Activated T-helper 1 cell treated with Interleukin-2 at 50 U/mL for 16 hours (primary cell): ENCODE measurements at regions not wholly inside any gene's neighbourhood (a gene's known extent, or its start where the extent isn't known, plus 50 kb on each side); places are given as distances from the start of the nearest gene placed in this dataset.

Experiments used
- DNase-seq: peaks from one replicate; pipeline ENCODE4 v3.0.0-alpha.2; 2020; ENCODE audit warnings: low read depth

- no peak for DNase-seq
Measured at GRCh38 chr1:2865571-2866421, 64.3 kb upstream of the TTC34 start.

DNA sequence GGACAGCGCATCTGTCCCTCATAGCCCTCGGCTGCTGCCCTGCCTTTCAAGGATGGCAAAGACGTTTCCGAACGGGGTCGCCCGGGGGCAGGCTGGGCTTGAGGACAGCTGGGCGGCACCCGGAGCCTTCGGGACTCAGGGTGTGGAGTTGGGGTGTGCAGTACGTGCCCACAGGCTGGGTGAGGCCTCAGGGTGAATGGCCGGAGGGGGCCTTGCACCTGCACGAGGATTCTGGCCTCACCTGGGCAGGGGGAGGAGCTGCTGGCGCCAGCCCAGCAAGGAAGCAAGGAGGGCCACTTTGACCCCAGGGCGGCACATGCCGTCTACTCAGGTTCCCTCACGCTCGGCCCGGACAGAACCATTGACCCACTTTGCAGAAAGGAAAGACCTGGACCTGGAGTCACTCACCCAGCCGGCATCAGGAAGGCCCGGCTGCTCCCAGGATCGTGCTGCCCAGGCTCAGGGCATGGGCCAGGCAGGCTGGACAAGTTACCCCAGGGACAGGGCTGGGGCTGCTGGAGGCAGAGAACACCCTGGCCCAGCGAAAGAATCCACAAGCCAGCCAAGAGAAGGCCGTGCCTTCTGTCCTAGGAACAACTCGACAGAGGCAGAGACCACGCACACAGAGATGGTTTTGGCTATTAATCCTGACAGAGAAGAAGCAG, 65.1 kb upstream of the TTC34 start:
- no peak for DNase-seq

DNA sequence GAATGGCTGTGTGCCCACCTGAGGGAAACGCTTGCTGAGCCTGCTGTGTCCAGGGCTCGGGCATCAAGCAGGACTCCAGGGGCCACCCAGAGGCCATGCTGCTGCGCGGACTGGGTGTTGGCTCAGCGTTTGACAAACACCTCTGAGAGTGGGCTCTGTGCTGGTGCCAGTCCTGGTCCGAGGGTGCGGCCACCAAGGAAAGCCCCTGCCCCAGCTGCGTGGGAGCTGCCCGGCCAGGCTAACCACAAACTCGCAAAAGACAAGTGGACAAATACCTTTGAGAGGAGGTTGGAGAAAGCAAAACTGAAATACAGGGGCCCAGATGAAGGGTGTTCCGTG, 65.6 kb upstream of the TTC34 start:
- DNase-seq: no peak

GRCh38 chr1:2867861-2868260, 66.4 kb upstream of the TTC34 start:
- no peak for DNase-seq

DNA sequence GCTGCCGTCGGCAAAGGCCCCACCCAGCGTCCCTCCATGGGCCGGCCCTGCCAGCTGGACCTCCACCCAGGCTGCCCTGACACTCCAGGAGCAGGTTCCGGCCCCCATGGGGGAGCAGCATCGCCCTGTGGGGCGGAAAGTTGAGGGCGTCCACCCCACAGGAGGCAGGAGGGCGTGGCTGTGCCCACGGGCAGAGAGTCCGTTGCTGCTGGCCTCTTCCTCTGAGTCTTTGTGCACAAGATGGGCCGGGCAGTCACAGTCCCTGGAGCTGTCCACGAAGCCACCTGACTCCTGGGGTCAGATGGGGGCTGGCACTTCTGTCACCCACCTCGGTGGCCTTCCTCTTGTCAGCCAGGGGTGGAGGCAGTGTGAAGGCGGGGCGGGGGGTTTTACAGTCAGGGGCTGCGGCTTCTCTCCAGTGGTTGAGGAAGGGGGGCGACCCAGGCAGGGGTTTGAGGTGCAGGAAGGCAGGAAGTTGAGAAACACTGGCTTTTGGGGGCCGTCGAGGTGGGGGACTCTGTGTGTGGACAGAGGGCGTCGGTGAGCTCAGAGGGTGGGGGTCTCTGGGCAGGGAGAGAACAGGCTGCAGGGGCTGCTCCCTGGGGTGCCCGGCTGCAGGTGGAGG, 67.2 kb upstream of the TTC34 start:
- DNase-seq: no peak

DNA sequence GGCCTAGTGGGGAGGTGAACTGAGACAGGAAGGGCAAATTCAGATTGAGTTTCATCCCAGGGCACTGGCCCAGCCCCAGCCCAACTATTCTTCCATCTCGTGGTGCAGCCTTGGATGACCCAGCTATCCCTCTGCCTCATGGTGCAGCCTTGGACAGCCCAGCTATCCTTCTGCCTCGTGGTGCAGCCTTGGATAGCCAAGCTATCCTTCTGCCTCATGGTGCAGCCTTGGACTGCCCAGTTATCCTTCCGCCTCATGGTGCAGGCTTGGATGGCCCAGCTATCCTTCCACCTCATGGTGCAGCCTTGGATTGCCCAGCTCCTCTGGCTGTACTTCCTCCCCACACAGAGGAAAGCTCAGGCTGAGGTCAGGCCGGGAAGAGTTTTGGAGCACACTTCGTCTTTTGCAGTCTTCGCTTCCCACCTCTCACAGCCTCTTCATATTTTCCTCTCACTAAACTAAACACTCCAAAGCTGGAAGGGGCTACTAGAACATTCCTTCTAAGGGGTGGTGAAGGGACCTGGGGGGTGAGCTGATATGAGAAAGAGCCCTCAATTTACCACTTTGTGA, 69.8 kb upstream of the TTC34 start:
- no peak for DNase-seq

- DNase-seq: no peak
Measured at GRCh38 chr1:2874207-2874606, 72.7 kb upstream of the TTC34 start.

DNA sequence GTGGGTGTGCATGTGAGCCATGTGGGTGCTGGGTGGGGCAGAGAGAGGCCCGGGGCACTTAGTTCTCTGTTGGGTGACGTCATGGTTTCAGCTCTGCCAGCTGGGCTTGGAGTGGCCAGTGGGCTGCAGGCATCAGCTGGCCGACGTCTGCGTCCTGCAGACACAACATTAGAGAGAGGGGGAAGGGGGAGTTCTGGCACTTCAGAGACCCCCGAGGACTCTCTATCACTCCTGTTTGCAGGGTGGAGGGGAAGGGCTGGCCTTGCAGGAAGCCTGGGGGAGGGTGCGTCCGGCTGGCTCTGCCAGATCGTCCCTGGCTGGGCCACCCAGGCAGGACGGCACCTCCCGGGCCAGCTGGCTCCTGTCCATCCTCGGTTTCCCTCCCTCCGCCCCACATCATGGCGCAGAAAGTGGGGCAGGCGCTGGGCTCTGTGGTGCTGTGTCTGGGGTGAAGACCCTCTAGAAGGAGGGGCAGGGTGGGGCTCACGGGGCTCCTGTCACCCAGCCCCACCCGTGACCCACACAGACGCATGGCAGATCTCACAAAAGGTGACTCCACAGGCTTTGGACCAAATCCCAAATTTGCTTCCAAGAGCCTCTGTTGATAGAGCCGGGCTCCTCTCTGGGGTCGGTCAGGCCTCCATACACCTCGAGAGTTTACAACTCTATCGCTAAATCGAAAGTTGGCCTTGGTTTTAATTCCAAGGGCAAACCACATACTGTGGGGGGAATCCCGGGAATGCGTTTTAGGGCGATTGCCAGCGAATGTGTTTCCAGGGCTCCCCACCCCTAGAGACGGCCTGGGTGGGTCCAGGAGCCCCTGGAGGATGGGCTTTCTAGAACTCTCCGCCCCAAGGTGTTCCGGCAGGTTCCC, 73.4 kb upstream of the TTC34 start:
- no peak for DNase-seq

GRCh38 chr1:2875707-2876561, 74.4 kb upstream of the TTC34 start:
- DNase-seq: no peak

DNA sequence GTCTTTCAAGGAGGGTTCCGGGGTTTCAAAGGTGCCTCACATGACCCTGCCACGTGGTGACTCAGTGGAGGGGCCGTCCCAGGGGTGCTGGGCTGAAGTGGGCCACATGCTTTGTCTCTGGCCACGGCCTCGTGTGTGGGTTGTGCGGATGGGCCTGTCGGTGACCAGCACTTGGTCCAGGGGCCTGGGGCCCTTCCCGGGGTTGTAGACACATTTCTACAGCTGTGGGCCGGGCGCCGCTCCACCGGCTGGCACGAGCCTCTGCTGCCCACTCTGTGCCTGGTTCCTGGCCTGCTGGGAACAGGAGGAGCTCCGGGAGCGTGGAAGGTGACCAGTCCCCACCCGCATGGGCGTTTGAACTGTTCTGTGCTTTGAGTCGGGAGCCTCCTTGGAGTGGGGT, 75.4 kb upstream of the TTC34 start:
- no peak for DNase-seq

DNA sequence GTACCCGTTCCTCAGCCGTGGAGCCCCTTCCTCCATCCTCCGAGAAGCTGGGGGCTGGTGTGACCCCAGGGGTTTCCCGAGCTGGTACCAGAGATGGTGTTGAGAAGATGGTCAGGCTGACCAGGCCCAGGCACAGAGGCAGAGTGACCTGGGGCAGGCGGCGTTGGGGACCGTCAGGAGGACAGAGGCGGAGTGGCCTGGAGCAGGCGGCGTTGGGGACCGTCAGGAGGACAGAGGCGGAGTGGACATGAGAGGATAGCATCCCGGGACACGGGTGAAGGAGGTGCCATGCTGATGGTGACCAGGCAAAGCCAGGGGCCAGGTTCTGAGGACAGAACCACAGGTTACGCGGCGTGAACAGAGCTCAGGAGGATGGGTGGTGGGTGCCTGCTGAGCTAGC, 75.9 kb upstream of the TTC34 start:
- no peak for DNase-seq

DNA sequence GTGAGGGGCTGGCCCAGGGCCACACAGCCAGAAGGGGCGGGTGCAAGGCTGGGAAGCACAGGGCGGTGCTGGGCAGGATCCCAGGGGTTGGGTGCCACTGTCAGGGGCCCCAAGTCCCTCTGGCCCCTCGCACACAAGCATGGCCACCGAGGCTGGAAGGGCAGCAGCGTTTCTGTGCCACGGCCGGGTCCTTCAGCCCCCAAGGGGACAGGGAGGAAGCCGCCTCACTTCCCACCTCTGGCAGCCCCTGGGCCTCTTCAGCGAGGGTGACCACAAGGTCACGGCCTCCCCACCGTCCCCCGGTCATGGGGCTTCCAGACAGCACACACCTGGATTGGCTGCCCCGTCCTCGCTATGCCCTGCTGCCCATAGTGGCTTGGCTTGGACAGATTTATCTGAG, 77.1 kb upstream of the TTC34 start:
- DNase-seq: no peak

DNA sequence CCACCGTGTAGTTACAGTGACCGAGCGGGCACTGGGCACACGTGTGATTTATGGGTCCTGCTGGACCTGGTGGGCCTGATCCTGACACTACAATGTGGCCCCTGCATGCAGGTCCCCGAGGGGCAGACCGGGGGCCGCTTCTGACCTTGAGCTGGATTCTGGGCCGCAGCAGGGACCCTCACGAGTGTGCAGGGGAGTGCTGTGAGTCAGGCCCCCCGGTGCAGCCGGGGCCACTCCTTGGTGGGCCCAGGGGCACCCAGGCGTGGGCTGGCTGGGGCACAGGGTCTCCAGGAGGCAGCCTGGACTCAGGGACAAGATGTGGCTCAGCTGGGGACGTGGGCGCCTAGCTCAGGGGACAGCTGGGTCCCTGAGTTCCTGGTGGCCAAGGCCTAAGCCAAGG, 77.5 kb upstream of the TTC34 start:
- DNase-seq: no peak

DNA sequence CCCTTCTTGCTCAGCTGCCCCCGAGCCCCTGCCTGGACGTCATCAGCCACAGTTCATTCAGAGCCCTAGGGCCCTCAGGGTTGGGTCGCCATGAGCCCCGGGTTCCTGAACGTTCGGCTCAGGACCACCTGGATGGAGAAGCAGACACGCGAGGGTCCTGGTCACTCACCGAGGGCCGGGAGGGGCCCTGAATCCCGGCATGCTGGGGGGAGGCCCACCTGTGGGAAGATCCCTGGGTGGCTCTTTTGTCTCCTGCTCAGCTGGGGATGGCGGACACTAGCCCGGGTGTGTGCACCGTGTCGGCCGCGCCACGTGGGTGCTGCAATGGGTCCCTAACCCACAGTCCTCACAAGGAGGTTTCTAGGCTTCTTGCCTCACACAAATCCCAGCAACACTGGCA, 78.1 kb upstream of the TTC34 start:
- DNase-seq: no peak

- no peak for DNase-seq
Measured at GRCh38 chr1:2880086-2880485, 78.6 kb upstream of the TTC34 start.

DNA sequence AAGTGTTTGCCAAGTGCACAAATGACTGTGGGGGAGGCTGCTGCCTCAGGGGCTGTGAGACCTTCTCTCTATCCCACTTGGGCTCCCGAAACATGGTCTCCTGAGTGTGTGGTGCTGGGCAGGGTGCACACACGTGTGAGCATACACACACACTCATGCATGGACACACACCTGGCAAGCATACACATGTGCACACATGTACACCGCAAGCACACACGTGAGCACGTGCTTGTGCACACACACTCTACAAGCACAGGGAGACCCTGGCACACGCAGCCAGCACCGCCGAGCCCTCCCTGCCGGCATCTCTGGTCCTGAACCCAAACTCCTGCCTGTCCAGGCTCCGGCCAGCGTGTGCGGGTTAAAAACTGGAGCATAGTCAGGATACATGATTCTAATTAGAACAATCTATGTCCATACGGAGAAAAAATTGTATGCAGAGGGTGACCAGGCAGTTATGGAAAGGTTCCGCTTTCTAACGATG, 79.4 kb upstream of the TTC34 start:
- no peak for DNase-seq

GRCh38 chr1:2881556-2881955, 80.1 kb upstream of the TTC34 start:
- DNase-seq: no peak

- DNase-seq: no peak
Measured at GRCh38 chr1:2882966-2883696, 81.6 kb upstream of the TTC34 start.

- no peak for DNase-seq
Measured at GRCh38 chr1:2885001-2885400, 83.5 kb upstream of the TTC34 start.

GRCh38 chr1:2886631-2887030, 85.1 kb upstream of the TTC34 start:
- no peak for DNase-seq
